Neuronal stem cell (in vitro differentiated cells): ENCODE measurements at regions not wholly inside any gene's neighbourhood (a gene's known extent, or its start where the extent isn't known, plus 50 kb on each side); places are given as distances from the start of the nearest gene placed in this dataset.

Source experiments
- DNase-seq: peaks from one replicate; pipeline ENCODE4 v3.0.0-alpha.2; 2013; ENCODE audit warnings: low spot score
- H2AFZ ChIP-seq: one replicate; pipeline ENCODE4 v1.6.1; 2013; ENCODE audit warnings: mild to moderate bottlenecking, low read length, inconsistent platforms
- H2AK5ac ChIP-seq: 2 replicates; pipeline ENCODE4 v1.6.1; 2013; ENCODE audit warnings: low read depth, mild to moderate bottlenecking, inconsistent platforms, low read length, moderate library complexity, mixed read lengths
- H2BK120ac ChIP-seq: 2 replicates; pipeline ENCODE4 v1.6.1; 2013; ENCODE audit warnings: low read depth, mild to moderate bottlenecking, inconsistent platforms, low read length, moderate library complexity, mixed read lengths
- H2BK12ac ChIP-seq: one replicate; pipeline ENCODE4 v1.6.1; 2013; ENCODE audit warnings: low read length, inconsistent platforms
- H2BK15ac ChIP-seq: 2 replicates; pipeline ENCODE4 v1.6.1; 2013; ENCODE audit warnings: mild to moderate bottlenecking, low read length, inconsistent platforms, mixed read lengths
- H2BK5ac ChIP-seq: one replicate; pipeline ENCODE4 v1.6.1; 2013; ENCODE audit warnings: inconsistent platforms, mild to moderate bottlenecking, low read length, moderate library complexity
- H3K14ac ChIP-seq: one replicate; pipeline ENCODE4 v1.6.1; 2013; ENCODE audit warnings: low read length, inconsistent platforms
- H3K18ac ChIP-seq: 2 replicates; pipeline ENCODE4 v1.6.1; 2013; ENCODE audit warnings: low read length, inconsistent platforms
- H3K23ac ChIP-seq: 2 replicates; pipeline ENCODE4 v1.6.1; 2013; ENCODE audit warnings: low read depth, mild to moderate bottlenecking, mixed read lengths, low read length, inconsistent platforms; ENCODE audit not compliant: poor library complexity
- H3K27ac ChIP-seq: replicated peaks from 3 replicates; pipeline ENCODE4 v1.5.1; 2013; ENCODE audit warnings: low read length, inconsistent platforms
- H3K27me3 ChIP-seq, 3 experiments: 2 replicates each; pipeline ENCODE4 v1.6.1; 2013; ENCODE audit warnings: low read length in 3 of 3, mild to moderate bottlenecking in 2 of 3, inconsistent platforms in 1 of 3, low read depth in 1 of 3, mixed read lengths in 1 of 3, moderate library complexity in 1 of 3; ENCODE audit not compliant: control insufficient read depth in 3 of 3, insufficient read depth in 3 of 3
- H3K36me3 ChIP-seq, 2 donors: replicated peaks in 1 of 2; 2 replicates each; pipeline ENCODE4 v1.6.1; 2013; ENCODE audit warnings: low read length in 2 of 2; ENCODE audit not compliant: control insufficient read depth in 2 of 2, insufficient read depth in 2 of 2
- H3K4ac ChIP-seq: 2 replicates; pipeline ENCODE4 v1.6.1; 2013; ENCODE audit warnings: inconsistent platforms, mild to moderate bottlenecking, low read length, moderate library complexity
- H3K4me1 ChIP-seq, 2 donors: 1 replicate in 1 of 2; 2 replicates in 1 of 2; pipeline ENCODE4 v1.6.1; 2013; ENCODE audit warnings: low read length in 2 of 2, low read depth in 1 of 2; ENCODE audit not compliant: control insufficient read depth in 2 of 2, insufficient read depth in 1 of 2
- H3K4me2 ChIP-seq: one replicate; pipeline ENCODE4 v1.6.1; 2013; ENCODE audit warnings: mild to moderate bottlenecking, low read length, inconsistent platforms; ENCODE audit not compliant: insufficient read depth, poor library complexity, severe bottlenecking
- H3K4me3 ChIP-seq, 2 donors: 2 replicates each; pipeline ENCODE4 v1.5.1; 2013; ENCODE audit warnings: low read length in 2 of 2, mild to moderate bottlenecking in 2 of 2, inconsistent platforms in 1 of 2, moderate library complexity in 1 of 2
- H3K79me1 ChIP-seq: one replicate; pipeline ENCODE4 v1.6.1; 2013; ENCODE audit warnings: low read depth, mild to moderate bottlenecking, inconsistent platforms, low read length, moderate library complexity
- H3K9ac ChIP-seq: one replicate; pipeline ENCODE4 v1.6.1; 2013; ENCODE audit warnings: mild to moderate bottlenecking, low read depth, low read length, inconsistent platforms; ENCODE audit not compliant: poor library complexity
- H3K9me3 ChIP-seq, 2 donors: replicated peaks in 1 of 2; 2 replicates each; pipeline versions ENCODE3 to v1.6.1; 2013; ENCODE audit warnings: low read length in 2 of 2, mild to moderate bottlenecking in 2 of 2, inconsistent platforms in 1 of 2, low read depth in 1 of 2, mixed read lengths in 1 of 2, moderate library complexity in 1 of 2; ENCODE audit not compliant: control insufficient read depth in 2 of 2, insufficient read depth in 1 of 2
- H4K8ac ChIP-seq: one replicate; pipeline ENCODE4 v1.6.1; 2013; ENCODE audit warnings: low read depth, mild to moderate bottlenecking, inconsistent platforms, low read length, moderate library complexity
- H4K91ac ChIP-seq: one replicate; pipeline ENCODE4 v1.6.1; 2013; ENCODE audit warnings: low read length, low read depth, mild to moderate bottlenecking, inconsistent platforms; ENCODE audit not compliant: poor library complexity
- WGBS, 2 donors: extraction: QIAGEN DNeasy Blood & Tissue Kit; methylation state at CpG; one replicate each; pipeline ENCODE4 v1.1.7; 2013; ENCODE audit warnings: missing lambda C conversion rate in 2 of 2, mixed read lengths in 1 of 2; ENCODE audit not compliant: insufficient read length in 2 of 2, insufficient replicate concordance in 1 of 2; ENCODE audit errors: extremely low coverage in 2 of 2; 5-methylcytosine and 5-hydroxymethylcytosine counted together

DNA sequence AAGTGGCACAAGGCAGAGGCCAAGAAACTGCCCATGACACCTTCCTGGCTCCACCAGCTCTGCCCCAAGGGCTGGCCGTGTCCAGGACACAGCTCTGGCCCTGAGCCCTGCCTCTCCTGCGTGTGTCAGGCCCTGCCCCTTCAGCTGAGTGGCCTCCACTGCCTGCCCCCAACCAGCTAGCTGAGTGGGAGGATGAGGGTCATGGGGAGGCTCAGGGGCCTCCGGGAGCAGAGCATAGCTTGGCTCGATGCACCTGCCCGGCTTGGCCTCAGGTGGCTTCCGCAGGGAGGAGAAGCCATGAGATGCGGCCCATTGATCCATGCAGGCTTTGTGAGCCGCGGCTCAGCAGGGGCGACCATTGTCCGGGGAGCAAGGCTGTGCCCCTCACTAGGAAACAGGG, 108.7 kb upstream of the TTC34 start:
- Histone ChIP-seq H2AFZ (no peak overlapping the region), H3K14ac (peak overlapping the region; percentile 78), H3K36me3 (no peaks in the 10 kb centered on the region), H4K91ac (no peak overlapping the region), H3K23ac (peak overlapping the region; percentile 53), H2BK5ac (no peak overlapping the region), H2BK12ac (peak overlapping the region; percentile 89), H3K4me1 (no peaks in the 10 kb centered on the region), H4K8ac (no peak overlapping the region), H3K9ac (peak overlapping the region; percentile 12), H2BK120ac (no peak overlapping the region), H2BK15ac (peak overlapping the region; percentile 72), H3K18ac (peak overlapping the region; percentile 92), H3K27me3 (peaks cover 0 to 47% (median 0%) of the 10 kb centered on the region in 3 experiments), H2AK5ac (peak overlapping the region; percentile 86), H3K4me2 (no peak overlapping the region), H3K79me1 (peaks cover 5% of the 10 kb centered on the region), H3K4me3 (no peak overlapping the region), H3K27ac (no peak overlapping the region), H3K4ac (no peak overlapping the region), H3K9me3 (no peaks in the 10 kb centered on the region)
- no CpG with 5 or more reads among the region's 11 CpGs for WGBS, 2 donors
- no peak for DNase-seq

DNA sequence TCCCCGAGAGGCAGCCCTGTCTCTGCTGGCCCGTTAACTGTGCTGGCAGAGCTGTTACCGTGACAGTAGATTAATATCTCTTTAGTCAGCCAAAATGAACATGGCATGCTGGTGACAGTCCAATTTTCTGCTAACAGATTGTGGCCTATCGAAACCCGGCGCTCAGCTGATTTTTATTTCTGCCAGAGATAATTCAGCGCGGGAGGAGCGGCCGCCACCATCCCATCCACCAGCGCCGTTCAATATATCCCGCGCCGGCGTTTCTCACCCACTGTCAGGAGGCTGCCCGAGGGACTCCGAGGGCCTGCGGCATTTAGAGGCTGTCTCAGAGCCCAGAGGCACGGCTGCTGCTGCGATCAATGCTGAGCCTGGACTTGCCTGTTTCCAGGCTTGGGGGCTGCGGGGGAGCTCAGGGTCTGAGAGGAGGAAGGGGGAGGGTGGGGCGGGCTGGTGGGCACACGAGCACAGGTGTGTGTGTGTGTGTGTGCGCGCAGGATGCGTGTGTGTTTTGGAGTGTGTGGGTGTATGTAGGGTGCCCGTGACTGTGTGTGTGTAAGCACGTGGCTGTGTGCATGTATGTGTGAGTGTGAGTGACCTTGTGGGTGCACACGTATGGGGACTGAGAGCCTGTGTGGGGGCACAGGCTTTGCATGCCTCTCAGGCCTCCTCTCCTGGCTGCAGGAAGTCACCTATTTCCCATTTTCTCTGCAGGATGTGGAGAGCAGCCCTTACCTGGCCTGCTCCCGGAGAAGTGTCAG, 109.7 kb upstream of the ACTRT2 start:
- H2BK15ac ChIP-seq, result peak overlapping the region; percentile 39
- no peak overlapping the region for H2BK5ac ChIP-seq
- no peak overlapping the region for H3K14ac ChIP-seq
- H2AK5ac ChIP-seq, result peak overlapping the region; percentile 74
- peak overlapping the region; percentile 80 for H2BK12ac ChIP-seq
- no peak overlapping the region for H3K4me3 ChIP-seq
- peaks cover 5% of the 10 kb centered on the region for H3K79me1 ChIP-seq
- peak overlapping the region; percentile 69 for H3K18ac ChIP-seq
- no peaks in the 10 kb centered on the region for H3K4me1 ChIP-seq
- H2BK120ac ChIP-seq, result no peak overlapping the region
- no peak overlapping the region for H4K91ac ChIP-seq
- H4K8ac ChIP-seq, result peak overlapping the region; percentile 70
- H2AFZ ChIP-seq, result no peak overlapping the region
- H3K23ac ChIP-seq, result peak overlapping the region; percentile 74
- no CpG with 5 or more reads among the region's 31 CpGs for WGBS, 2 donors
- H3K9me3 ChIP-seq, result peaks cover 0 to 7% of the 10 kb centered on the region in 2 donors
- peaks cover 0 to 34% (median 0%) of the 10 kb centered on the region in 3 experiments for H3K27me3 ChIP-seq
- no peaks in the 10 kb centered on the region for H3K36me3 ChIP-seq
- no peak for DNase-seq
- H3K4me2 ChIP-seq, result no peak overlapping the region
- H3K9ac ChIP-seq, result no peak overlapping the region
- no peak overlapping the region for H3K4ac ChIP-seq
- no peak overlapping the region for H3K27ac ChIP-seq

DNA sequence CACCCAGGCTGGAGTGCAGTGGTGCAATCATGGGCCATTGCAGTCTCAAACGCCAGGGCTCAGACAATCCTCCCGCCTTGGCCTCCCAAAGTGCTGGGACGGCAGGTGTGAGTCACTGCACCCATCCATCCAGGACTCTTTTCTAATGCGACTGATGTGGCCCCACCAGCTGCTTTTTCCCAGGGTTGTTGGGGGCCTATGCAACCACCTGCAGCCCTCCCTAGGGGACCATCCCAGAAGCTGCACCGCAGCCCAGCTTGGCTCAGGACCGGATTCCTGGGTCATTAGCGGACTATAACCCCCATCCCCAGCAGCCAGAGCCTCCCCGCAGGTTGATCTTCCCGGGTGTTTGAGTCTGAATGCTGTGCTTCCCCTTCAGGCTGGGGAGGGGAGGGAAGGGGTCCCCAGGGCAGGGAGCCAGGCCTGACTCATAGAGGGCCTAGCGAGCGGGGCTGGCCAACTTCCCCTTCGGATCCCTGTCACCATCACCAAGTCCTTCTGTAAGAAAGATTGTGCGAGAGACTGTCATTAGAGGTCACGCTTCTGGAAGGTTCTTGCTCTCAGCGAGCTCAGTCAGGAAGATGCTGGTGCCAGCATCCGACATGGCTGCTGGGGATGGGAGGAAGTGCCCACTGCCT, 108.7 kb upstream of the ACTRT2 start:
- Histone ChIP-seq H4K8ac (no peak overlapping the region), H3K27me3 (peaks cover 0 to 28% (median 0%) of the 10 kb centered on the region in 3 experiments), H2AFZ (no peak overlapping the region), H2AK5ac (no peak overlapping the region), H3K79me1 (peaks cover 5% of the 10 kb centered on the region), H3K23ac (no peak overlapping the region), H3K27ac (no peak overlapping the region), H3K14ac (no peak overlapping the region), H2BK15ac (peak overlapping the region; percentile 61), H2BK5ac (no peak overlapping the region), H3K4me1 (no peaks in the 10 kb centered on the region), H3K4me3 (no peak overlapping the region), H2BK120ac (no peak overlapping the region), H3K9ac (no peak overlapping the region), H2BK12ac (no peak overlapping the region), H3K36me3 (no peaks in the 10 kb centered on the region), H3K9me3 (peaks cover 0 to 7% of the 10 kb centered on the region in 2 donors), H3K4ac (no peak overlapping the region), H3K4me2 (no peak overlapping the region), H3K18ac (no peak overlapping the region), H4K91ac (no peak overlapping the region)
- no CpG with 5 or more reads among the region's 16 CpGs for WGBS, 2 donors
- DNase-seq, result no peak

DNA sequence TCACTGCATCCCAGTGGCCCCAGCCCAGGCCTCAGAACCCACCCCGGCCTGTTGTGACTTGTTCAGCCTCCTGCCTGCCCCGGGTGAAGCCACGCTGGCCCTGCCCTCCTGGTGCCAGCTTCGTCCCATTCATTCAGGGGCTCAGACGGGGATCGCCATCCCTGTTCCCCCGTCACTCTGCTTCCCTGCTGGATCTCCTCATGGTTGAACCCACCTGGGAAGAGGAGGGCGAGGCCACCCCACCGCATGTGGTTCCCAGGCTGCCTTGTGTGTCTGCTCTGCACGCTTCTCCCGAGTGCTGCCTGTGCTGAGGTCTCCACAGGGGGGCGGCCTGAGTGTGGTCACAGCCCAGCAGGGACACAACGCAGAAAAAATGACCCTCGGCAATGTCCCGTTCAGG, 108.2 kb upstream of the ACTRT2 start:
- Histone ChIP-seq H3K4me1 (no peaks in the 10 kb centered on the region), H3K9me3 (peaks cover 0 to 7% of the 10 kb centered on the region in 2 donors), H2BK5ac (no peak overlapping the region), H2BK15ac (peak overlapping the region; percentile 61), H3K18ac (no peak overlapping the region), H3K4me3 (no peak overlapping the region), H2BK120ac (no peak overlapping the region), H2BK12ac (no peak overlapping the region), H3K79me1 (peaks cover 5% of the 10 kb centered on the region), H2AFZ (no peak overlapping the region), H3K4me2 (no peak overlapping the region), H4K91ac (no peak overlapping the region), H3K14ac (no peak overlapping the region), H4K8ac (no peak overlapping the region), H3K9ac (no peak overlapping the region), H3K36me3 (no peaks in the 10 kb centered on the region), H2AK5ac (no peak overlapping the region), H3K4ac (no peak overlapping the region), H3K23ac (no peak overlapping the region), H3K27ac (no peak overlapping the region), H3K27me3 (peaks cover 0 to 28% (median 0%) of the 10 kb centered on the region in 3 experiments)
- DNase-seq, result no peak
- no CpG with 5 or more reads among the region's 15 CpGs for WGBS, 2 donors
